Fibroblast of lung (primary cell): ENCODE measurements at regions not wholly inside any gene's neighbourhood (a gene's known extent, or its start where the extent isn't known, plus 50 kb on each side); places are given as distances from the start of the nearest gene placed in this dataset.

ENCODE experiments used
- DNase-seq, 2 donors: peaks; one replicate each; pipeline versions ENCODE4 v3.0.0 to v3.0.0-alpha.2; 2010; ENCODE audit warnings: low read depth in 2 of 2
- H2AFZ ChIP-seq: 2 replicates; pipeline ENCODE4 v1.5.1; 2012; ENCODE audit warnings: low read length, control low read depth, inconsistent platforms
- H3K27ac ChIP-seq: 2 replicates; pipeline ENCODE4 v1.5.1; 2011; ENCODE audit warnings: low read length, control low read depth; ENCODE audit not compliant: insufficient read depth
- H3K27me3 ChIP-seq: 2 replicates; pipeline ENCODE4 v1.5.1; 2011; ENCODE audit warnings: mild to moderate bottlenecking, low read length; ENCODE audit not compliant: control insufficient read depth, insufficient read depth
- H3K36me3 ChIP-seq: 2 replicates; pipeline ENCODE4 v1.5.1; 2011; ENCODE audit warnings: low read length; ENCODE audit not compliant: control insufficient read depth, insufficient read depth
- H3K4me1 ChIP-seq: 2 replicates; pipeline ENCODE4 v1.5.1; 2011; ENCODE audit warnings: low read length; ENCODE audit not compliant: control insufficient read depth, insufficient read depth; ENCODE audit errors: extremely low read depth
- H3K4me2 ChIP-seq: 2 replicates; pipeline ENCODE4 v1.5.1; 2011; ENCODE audit warnings: low read length, control low read depth; ENCODE audit not compliant: insufficient read depth; ENCODE audit errors: extremely low read depth
- H3K4me3 ChIP-seq, 4 experiments: fragments of 200-600 bp in 1 of 4; sonication (generic) in 1 of 4; replicated peaks in 1 of 4; 2 replicates each; pipeline ENCODE4 v1.5.1; 2011 to 2016; ENCODE audit warnings: low read length in 4 of 4, low read depth in 3 of 4, mild to moderate bottlenecking in 3 of 4, control low read depth in 2 of 4, inconsistent platforms in 1 of 4, mixed read lengths in 1 of 4; ENCODE audit not compliant: insufficient read depth in 1 of 4; ENCODE audit errors: control extremely low read depth in 1 of 4
- H3K79me2 ChIP-seq: 2 replicates; pipeline ENCODE4 v1.5.1; 2012; ENCODE audit warnings: mild to moderate bottlenecking, low read length, inconsistent platforms; ENCODE audit not compliant: control insufficient read depth, insufficient read depth
- H3K9ac ChIP-seq: 2 replicates; pipeline ENCODE4 v1.5.1; 2011; ENCODE audit warnings: mild to moderate bottlenecking, low read length, control low read depth; ENCODE audit not compliant: insufficient read depth
- H3K9me3 ChIP-seq: 2 replicates; pipeline ENCODE4 v1.5.1; 2012; ENCODE audit warnings: low read depth, low read length; ENCODE audit not compliant: control insufficient read depth, insufficient read depth
- H4K20me1 ChIP-seq: 2 replicates; pipeline ENCODE4 v1.5.1; 2011; ENCODE audit warnings: low read length; ENCODE audit not compliant: control insufficient read depth, insufficient read depth; ENCODE audit errors: extremely low read depth
- CTCF ChIP-seq, 2 donors: IDR thresholded peaks in 1 of 2; conservative IDR thresholded peaks in 1 of 2; 1 replicate in 1 of 2; 2 replicates in 1 of 2; pipeline ENCODE4 v1.5.1; 2011 to 2012; ENCODE audit warnings: low read length in 2 of 2, control low read depth in 1 of 2, inconsistent platforms in 1 of 2, low read depth in 1 of 2, mild to moderate bottlenecking in 1 of 2
- EZH2 ChIP-seq: IDR thresholded peaks from 2 replicates; pipeline ENCODE4 v1.5.1; 2012; ENCODE audit warnings: low read length, control low read depth, mild to moderate bottlenecking; ENCODE audit errors: missing control alignments

- H3K27me3 ChIP-seq = no peaks in the 10 kb centered on the region
- no peak overlapping the region for H2AFZ ChIP-seq
- TF ChIP-seq EZH2 = no peak
- no peak for TF ChIP-seq CTCF (conservative IDR thresholded peaks at IDR 0.05 in 1 of 2, IDR thresholded peaks at IDR 0.05 in 1 of 2; ENCODE audit: low read depth in 1 of 2, low read length in 2 of 2)
- H3K9me3 ChIP-seq = no peaks in the 10 kb centered on the region
- DNase-seq = no peak
- H3K4me3 ChIP-seq = no peak overlapping the region
- H3K36me3 ChIP-seq = no peaks in the 10 kb centered on the region
- H3K27ac ChIP-seq = no peak overlapping the region
- no peak overlapping the region for H3K4me2 ChIP-seq
- H3K9ac ChIP-seq = no peak overlapping the region
- H3K4me1 ChIP-seq = no peaks in the 10 kb centered on the region
- H4K20me1 ChIP-seq = no peaks in the 10 kb centered on the region
- no peaks in the 10 kb centered on the region for H3K79me2 ChIP-seq
Observed at GRCh38 chr1:106791041-106791440, 265.4 kb upstream of the PRMT6 start.

- Histone ChIP-seq H3K4me1 (no peaks in the 10 kb centered on the region), H3K27me3 (no peaks in the 10 kb centered on the region), H3K9me3 (no peaks in the 10 kb centered on the region), H2AFZ (no peak overlapping the region), H3K9ac (no peak overlapping the region), H3K27ac (no peak overlapping the region), H4K20me1 (no peaks in the 10 kb centered on the region), H3K4me2 (no peak overlapping the region), H3K4me3 (no peak overlapping the region), H3K79me2 (no peaks in the 10 kb centered on the region), H3K36me3 (no peaks in the 10 kb centered on the region)
- TF ChIP-seq CTCF (conservative IDR thresholded peaks at IDR 0.05 in 1 of 2, IDR thresholded peaks at IDR 0.05 in 1 of 2; ENCODE audit: low read depth in 1 of 2, low read length in 2 of 2) (no peak), EZH2 (no peak)
- DNase-seq = peak in 1 of 2 donors; percentile 9
Observed at GRCh38 chr1:106793651-106794050, 262.8 kb upstream of the PRMT6 start.

- Histone ChIP-seq H3K4me2 (no peak overlapping the region), H4K20me1 (no peaks in the 10 kb centered on the region), H3K4me1 (no peaks in the 10 kb centered on the region), H3K36me3 (no peaks in the 10 kb centered on the region), H3K27ac (no peak overlapping the region), H3K4me3 (no peak overlapping the region), H3K79me2 (no peaks in the 10 kb centered on the region), H2AFZ (no peak overlapping the region), H3K27me3 (no peaks in the 10 kb centered on the region), H3K9ac (no peak overlapping the region), H3K9me3 (no peaks in the 10 kb centered on the region)
- peak; percentile 27 to 33 for DNase-seq
- TF ChIP-seq EZH2 (no peak), CTCF (conservative IDR thresholded peaks at IDR 0.05 in 1 of 2, IDR thresholded peaks at IDR 0.05 in 1 of 2; ENCODE audit: low read depth in 1 of 2, low read length in 2 of 2) (peak in 1 of 2 donors; percentile 27)
Observed at GRCh38 chr1:106798991-106799390, 257.5 kb upstream of the PRMT6 start.
